ENCODE measurements at regions not wholly inside any gene's neighbourhood (a gene's known extent, or its start where the extent isn't known, plus 50 kb on each side); places are given as distances from the start of the nearest gene placed in this dataset.
"Not testable (repeated sequence)": the region's sequence is repeated elsewhere in the genome, so short reads cannot be mapped to it uniquely, and the experiment has no call there.

DNA sequence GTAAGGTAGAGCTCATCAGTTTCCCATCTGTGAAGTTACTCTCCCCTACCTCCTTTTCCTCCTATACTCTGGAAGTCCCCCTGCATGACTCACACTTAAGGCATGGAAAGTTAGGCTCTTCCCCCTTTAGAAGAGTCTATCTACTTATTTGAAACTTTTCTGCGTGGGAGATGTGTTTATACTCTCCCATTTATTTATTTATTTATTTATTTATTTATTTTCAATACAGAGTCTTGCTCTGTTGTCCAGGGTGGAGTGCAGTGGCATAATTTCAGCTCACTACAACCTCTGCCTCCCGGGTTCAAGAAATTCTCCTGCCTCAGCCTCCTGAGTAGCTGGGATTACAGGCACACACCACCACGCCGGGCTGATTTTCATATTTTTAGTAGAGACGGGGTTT lies 107.5 kb upstream of the JCAD start (continued):
- TF ChIP-seq ZNF394 (tag by site-specific recombination; IDR thresholded peaks at IDR 0.05; ENCODE audit: borderline replicate concordance) (peak; percentile 76), ZNF529 (tag by site-specific recombination; IDR thresholded peaks at IDR 0.05; ENCODE audit: insufficient replicate concordance) (no peak), ZNF433 (tag by site-specific recombination; IDR thresholded peaks at IDR 0.05; ENCODE audit: low read depth) (peak; percentile 42; the same call in 1 of the 2 replicates), ZNF555 (tag by site-specific recombination; conservative IDR thresholded peaks at IDR 0.05) (peak; percentile 40), ZNF654 (tag by site-specific recombination; IDR thresholded peaks at IDR 0.05; ENCODE audit: low read depth) (peak; percentile 13; the same call in 1 of the 2 replicates), TRIM28 (IDR thresholded peaks at IDR 0.05; ENCODE audit: borderline replicate concordance, low read length) (no peak)
- TF ChIP-seq, protein P1, sequence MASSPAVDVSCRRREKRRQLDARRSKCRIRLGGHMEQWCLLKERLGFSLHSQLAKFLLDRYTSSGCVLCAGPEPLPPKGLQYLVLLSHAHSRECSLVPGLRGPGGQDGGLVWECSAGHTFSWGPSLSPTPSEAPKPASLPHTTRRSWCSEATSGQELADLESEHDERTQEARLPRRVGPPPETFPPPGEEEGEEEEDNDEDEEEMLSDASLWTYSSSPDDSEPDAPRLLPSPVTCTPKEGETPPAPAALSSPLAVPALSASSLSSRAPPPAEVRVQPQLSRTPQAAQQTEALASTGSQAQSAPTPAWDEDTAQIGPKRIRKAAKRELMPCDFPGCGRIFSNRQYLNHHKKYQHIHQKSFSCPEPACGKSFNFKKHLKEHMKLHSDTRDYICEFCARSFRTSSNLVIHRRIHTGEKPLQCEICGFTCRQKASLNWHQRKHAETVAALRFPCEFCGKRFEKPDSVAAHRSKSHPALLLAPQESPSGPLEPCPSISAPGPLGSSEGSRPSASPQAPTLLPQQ (tag by site-specific recombination; IDR thresholded peaks at IDR 0.05) = no peak

GRCh38 chr10:30163410-30163809 lies 104.0 kb upstream of the JCAD start:
- H3K36me3 ChIP-seq (ENCODE audit: control insufficient read depth in 2 of 2, insufficient read depth in 1 of 2, low read length in 2 of 2); H3K9me3 ChIP-seq (ENCODE audit: control insufficient read depth, insufficient read depth, low read depth, low read length); H3K4me1 ChIP-seq (ENCODE audit: control insufficient read depth, insufficient read depth, low read length); H3K4me3 ChIP-seq (ENCODE audit: low read depth, low read length); POLR2A ChIA-PET; H3K27ac ChIP-seq (ENCODE audit: extremely low read depth, low read depth, low read length): not testable (repeated sequence)
- CTCF ChIA-PET = interaction anchor here (0.6 to 0.8 kb wide), 3 partner anchors 40 to 770 kb away, joined by 3 to 4 read pairs (median 3); no protein-coding TSS in a partner anchor

DNA sequence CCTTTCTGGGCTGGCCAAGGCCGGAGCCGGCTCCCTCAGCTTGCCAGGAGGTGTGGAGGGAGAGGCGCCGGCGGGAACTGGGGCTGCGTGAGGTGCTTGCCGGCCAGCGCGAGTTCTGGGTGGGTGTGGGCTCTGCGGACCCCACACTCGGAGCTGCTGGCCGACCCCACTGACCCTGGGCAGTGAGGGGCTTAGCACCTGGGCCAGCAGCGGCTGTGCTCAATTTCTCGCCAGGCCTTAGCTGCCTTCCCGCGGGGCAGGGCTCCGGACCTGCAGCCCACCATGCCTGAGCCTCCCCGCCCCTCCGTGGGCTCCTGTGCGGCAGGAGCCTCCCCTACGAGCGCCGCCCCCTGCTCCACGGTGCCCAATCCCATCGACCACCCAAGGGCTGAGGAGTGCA lies 103.4 kb upstream of the JCAD start:
- H3K36me3 ChIP-seq (ENCODE audit: control insufficient read depth in 2 of 2, insufficient read depth in 1 of 2, low read length in 2 of 2); H3K27ac ChIP-seq (ENCODE audit: extremely low read depth, low read depth, low read length); POLR2A ChIA-PET; H3K4me1 ChIP-seq (ENCODE audit: control insufficient read depth, insufficient read depth, low read length); H3K4me3 ChIP-seq (ENCODE audit: low read depth, low read length); H3K9me3 ChIP-seq (ENCODE audit: control insufficient read depth, insufficient read depth, low read depth, low read length): not testable (repeated sequence)
- CTCF ChIA-PET = interaction anchor here (0.6 to 0.7 kb wide), 2 partner anchors 41 to 770 kb away, joined by 3 to 4 read pairs; no protein-coding TSS in a partner anchor

DNA sequence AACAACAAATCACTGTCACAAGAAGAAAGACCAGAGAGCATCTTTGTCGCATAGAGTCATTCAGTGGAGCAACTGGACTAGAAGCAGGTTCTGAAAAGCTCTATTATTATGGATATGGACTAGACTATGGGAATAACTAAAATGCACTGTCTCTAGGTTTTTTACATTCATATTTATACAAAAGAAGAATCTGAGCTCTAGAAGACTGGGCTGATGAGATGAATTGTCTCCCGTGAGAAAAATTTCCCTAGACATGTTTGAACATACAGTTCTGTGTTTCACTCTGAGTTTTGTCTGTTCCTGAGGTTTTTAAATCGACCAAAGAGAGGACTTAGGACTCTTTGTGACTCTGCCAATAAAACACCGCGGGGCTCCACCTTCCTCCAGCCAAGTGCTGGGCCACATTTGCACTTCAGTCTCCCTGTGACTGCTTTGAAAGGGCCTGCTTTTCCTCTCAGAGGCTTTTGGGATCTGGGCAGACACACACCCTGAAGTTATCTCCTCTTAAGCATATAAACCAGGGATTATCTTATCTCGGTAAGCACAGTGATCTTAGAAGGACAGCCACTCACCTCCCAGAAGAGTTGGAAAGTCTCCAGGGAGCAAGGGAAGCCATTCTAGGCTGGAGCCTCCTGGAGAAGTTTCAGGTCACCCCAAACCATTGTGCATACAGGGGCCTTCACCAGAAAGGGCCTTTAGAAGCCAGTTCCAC lies 101.0 kb upstream of the JCAD start:
- H3K9me3 ChIP-seq (ENCODE audit: control insufficient read depth, insufficient read depth, low read depth, low read length) = no peaks in the 10 kb centered on the region
- no peak overlapping the region for H3K27ac ChIP-seq (ENCODE audit: extremely low read depth, low read depth, low read length)
- ChIA-PET POLR2A (no interaction called here), CTCF (no interaction called here)
- no peak for TF ChIP-seq ZFP41 (tag by site-specific recombination; IDR thresholded peaks at IDR 0.05; ENCODE audit: borderline replicate concordance)
- TF ChIP-seq ZNF747 (tag by site-specific recombination; IDR thresholded peaks at IDR 0.05) = no peak
- TF ChIP-seq PRDM4 (tag by site-specific recombination; IDR thresholded peaks at IDR 0.05) = peak; percentile 93
- H3K4me1 ChIP-seq (ENCODE audit: control insufficient read depth, insufficient read depth, low read length) = no peaks in the 10 kb centered on the region
- no peak overlapping the region for H3K4me3 ChIP-seq (ENCODE audit: low read depth, low read length)
- no peaks in the 10 kb centered on the region for H3K36me3 ChIP-seq (ENCODE audit: control insufficient read depth in 2 of 2, insufficient read depth in 1 of 2, low read length in 2 of 2)

DNA sequence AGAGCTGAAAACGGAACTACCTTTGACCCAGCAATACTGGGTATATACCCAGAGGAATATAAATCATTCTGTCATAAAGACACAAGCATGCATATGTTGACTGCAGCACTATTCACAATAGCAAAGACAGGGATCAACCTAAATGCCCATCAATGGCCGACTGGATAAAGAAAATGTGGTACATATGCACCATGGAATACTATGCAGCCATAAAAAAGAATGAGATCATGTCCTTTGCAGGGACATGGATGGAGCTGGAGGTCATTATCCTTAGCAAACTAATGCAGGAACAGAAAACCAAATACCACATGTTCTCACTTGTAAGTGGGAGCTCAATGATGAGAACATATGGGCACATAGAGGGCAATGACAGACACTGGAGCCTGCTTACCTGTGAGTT lies 100.2 kb upstream of the JCAD start:
- H3K4me1 ChIP-seq (ENCODE audit: control insufficient read depth, insufficient read depth, low read length); H3K36me3 ChIP-seq (ENCODE audit: control insufficient read depth in 2 of 2, insufficient read depth in 1 of 2, low read length in 2 of 2); H3K4me3 ChIP-seq (ENCODE audit: low read depth, low read length); POLR2A ChIA-PET; H3K27ac ChIP-seq (ENCODE audit: extremely low read depth, low read depth, low read length); CTCF ChIA-PET; H3K9me3 ChIP-seq (ENCODE audit: control insufficient read depth, insufficient read depth, low read depth, low read length): not testable (repeated sequence)
- TF ChIP-seq ZNF580 (tag by site-specific recombination; IDR thresholded peaks at IDR 0.05) (peak; percentile 33; the same call in 1 of the 2 replicates), ZNF146 (tag by site-specific recombination; IDR thresholded peaks at IDR 0.05) (peak; percentile 76)

Data from HEK293 (cell line).